ENCODE measurements at regions not wholly inside any gene's neighbourhood (a gene's known extent, or its start where the extent isn't known, plus 50 kb on each side); places are given as distances from the start of the nearest gene placed in this dataset.

DNA sequence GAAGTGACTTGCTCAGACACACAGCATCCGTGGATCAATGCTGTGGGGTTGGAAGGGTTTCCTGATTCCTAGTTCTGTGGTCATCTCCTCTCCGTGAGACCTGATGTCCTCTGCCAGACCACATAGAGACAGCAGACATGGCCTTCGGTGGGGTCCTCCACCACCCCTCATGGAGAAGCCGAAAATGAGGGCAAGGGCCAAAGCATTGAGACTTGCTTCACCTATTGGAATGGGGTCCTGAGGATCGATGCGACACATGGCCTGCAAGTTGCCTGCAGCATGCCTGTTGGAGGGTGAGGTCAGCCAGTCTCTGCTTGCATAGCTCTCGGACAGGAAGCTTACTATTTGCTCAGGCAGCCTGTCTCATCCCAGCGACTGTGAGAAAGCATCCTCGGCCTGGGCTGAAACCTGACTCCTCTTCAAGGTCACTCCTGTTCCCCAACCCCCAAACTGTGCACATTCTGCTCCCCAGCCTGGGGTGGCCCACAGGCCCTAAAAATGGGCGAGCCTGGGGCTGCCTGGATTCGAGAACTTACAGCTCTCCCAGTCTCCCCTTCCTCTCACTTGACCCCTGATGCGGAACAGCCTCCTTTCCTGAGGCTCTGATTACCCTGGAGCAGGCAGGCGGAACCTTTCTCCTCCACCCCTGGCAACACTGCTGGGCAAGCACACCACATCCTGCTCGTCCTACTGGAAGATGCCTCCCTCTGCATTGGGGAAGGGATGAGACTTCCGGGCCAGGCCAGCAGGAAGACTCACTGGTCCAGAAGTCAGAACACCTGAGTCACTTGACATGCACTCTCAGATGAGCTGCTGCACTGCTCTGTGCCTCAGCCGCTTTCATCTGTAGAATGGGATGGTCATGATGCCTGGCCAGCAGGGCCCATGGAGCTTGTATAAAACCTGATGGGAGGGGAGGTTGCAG, 186.9 kb downstream of the RGS3 start:
- TF ChIP-seq, protein P1, sequence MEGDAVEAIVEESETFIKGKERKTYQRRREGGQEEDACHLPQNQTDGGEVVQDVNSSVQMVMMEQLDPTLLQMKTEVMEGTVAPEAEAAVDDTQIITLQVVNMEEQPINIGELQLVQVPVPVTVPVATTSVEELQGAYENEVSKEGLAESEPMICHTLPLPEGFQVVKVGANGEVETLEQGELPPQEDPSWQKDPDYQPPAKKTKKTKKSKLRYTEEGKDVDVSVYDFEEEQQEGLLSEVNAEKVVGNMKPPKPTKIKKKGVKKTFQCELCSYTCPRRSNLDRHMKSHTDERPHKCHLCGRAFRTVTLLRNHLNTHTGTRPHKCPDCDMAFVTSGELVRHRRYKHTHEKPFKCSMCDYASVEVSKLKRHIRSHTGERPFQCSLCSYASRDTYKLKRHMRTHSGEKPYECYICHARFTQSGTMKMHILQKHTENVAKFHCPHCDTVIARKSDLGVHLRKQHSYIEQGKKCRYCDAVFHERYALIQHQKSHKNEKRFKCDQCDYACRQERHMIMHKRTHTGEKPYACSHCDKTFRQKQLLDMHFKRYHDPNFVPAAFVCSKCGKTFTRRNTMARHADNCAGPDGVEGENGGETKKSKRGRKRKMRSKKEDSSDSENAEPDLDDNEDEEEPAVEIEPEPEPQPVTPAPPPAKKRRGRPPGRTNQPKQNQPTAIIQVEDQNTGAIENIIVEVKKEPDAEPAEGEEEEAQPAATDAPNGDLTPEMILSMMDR (IDR thresholded peaks at IDR 0.05): no peak
- TF ChIP-seq POLR2A (IDR thresholded peaks at IDR 0.05): no peak
